ENCODE measurements at regions not wholly inside any gene's neighbourhood (a gene's known extent, or its start where the extent isn't known, plus 50 kb on each side); places are given as distances from the start of the nearest gene placed in this dataset.

DNA sequence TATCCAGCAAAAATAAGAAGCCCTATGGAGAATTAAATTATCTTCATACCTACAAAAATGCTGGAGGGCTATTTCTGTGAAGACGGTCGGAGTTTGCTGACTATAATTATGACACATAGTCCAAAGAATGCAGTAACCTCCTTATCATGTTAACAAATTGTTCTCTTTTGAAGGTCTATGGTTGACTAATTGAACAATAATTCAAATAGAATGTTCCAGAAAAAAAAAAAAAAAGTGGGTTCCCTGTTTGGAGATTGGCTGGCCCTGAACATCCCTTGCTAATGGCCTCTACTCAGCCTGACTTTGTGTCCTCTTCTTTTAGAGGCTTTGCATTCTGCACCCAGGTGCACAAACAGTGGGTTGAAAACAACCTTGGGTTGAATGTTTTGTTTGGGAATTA is 82.8 kb upstream of the CCBE1 start:
- TF ChIP-seq, protein P1, sequence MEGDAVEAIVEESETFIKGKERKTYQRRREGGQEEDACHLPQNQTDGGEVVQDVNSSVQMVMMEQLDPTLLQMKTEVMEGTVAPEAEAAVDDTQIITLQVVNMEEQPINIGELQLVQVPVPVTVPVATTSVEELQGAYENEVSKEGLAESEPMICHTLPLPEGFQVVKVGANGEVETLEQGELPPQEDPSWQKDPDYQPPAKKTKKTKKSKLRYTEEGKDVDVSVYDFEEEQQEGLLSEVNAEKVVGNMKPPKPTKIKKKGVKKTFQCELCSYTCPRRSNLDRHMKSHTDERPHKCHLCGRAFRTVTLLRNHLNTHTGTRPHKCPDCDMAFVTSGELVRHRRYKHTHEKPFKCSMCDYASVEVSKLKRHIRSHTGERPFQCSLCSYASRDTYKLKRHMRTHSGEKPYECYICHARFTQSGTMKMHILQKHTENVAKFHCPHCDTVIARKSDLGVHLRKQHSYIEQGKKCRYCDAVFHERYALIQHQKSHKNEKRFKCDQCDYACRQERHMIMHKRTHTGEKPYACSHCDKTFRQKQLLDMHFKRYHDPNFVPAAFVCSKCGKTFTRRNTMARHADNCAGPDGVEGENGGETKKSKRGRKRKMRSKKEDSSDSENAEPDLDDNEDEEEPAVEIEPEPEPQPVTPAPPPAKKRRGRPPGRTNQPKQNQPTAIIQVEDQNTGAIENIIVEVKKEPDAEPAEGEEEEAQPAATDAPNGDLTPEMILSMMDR (IDR thresholded peaks at IDR 0.05): no peak
- no peak for TF ChIP-seq POLR2A (IDR thresholded peaks at IDR 0.05)
